ENCODE measurements at regions not wholly inside any gene's neighbourhood (a gene's known extent, or its start where the extent isn't known, plus 50 kb on each side); places are given as distances from the start of the nearest gene placed in this dataset.

- TF ChIP-seq CTCF (conservative IDR thresholded peaks at IDR 0.05; ENCODE audit: low read length) (no peak), EZH2phosphoT487 (IDR thresholded peaks at IDR 0.05; ENCODE audit: borderline replicate concordance, low read depth, low read length) (no peak)
- no peaks in the 10 kb centered on the region for H3K9me3 ChIP-seq (ENCODE audit: low read length)
- H4K20me1 ChIP-seq (ENCODE audit: insufficient read depth, low read length), result no peaks in the 10 kb centered on the region
- no peak overlapping the region for H3K4me3 ChIP-seq (ENCODE audit: low read depth, low read length, poor library complexity, severe bottlenecking)
- no peaks in the 10 kb centered on the region for H3K79me2 ChIP-seq (ENCODE audit: insufficient read depth, low read depth, low read length)
- no peaks in the 10 kb centered on the region for H3K36me3 ChIP-seq (ENCODE audit: insufficient read depth, low read length)
- POLR2A ChIA-PET, result no interaction called here
- H3K4me1 ChIP-seq (ENCODE audit: insufficient read depth, low read length, poor library complexity, severe bottlenecking), result no peaks in the 10 kb centered on the region
- no TSS peak for BruUV-seq (replicated peaks)
- H3K27ac ChIP-seq (ENCODE audit: low read depth, low read length, poor library complexity, severe bottlenecking), result no peak overlapping the region
- intact Hi-C loops (cut with micrococcal nuclease; ENCODE audit: unreplicated experiment), result no loop called here
- DNase-seq (ENCODE audit: low spot score), result no peak
- H3K4me2 ChIP-seq (ENCODE audit: low read length), result no peak overlapping the region
- H2AFZ ChIP-seq (ENCODE audit: low read length), result no peak overlapping the region
- H3K9me2 ChIP-seq (ENCODE audit: insufficient read depth, low read length), result no peaks in the 10 kb centered on the region
- CTCF ChIA-PET (ENCODE audit: unreplicated experiment), result no interaction called here
Measured at GRCh38 chr15:96625256-96625655, 294.8 kb downstream of the NR2F2 start.

DNA sequence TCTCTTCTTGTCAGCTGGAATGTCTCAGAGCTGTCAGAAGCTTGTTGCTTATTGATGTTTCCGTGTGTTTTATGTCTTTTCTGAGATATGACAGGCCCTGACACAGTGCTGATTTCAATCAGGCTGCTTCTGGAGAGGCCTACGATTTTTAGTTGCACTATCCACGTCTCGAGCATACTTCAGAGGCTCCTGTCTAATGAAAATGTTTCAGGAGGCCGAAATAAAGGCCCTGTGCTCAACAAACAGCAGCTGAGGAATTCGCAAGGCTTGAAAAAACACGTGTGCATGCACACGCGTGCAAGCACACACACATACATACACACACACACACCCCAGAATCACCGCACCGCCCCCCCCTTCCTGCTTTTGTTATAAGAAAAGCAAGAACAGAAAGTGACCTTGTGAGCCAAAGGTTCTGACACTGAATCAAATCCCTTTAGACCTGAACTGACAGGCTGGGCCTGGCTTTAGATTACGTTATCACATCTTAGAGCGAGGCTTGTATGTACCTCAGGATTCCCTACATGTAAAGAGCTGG, 296.6 kb downstream of the NR2F2 start:
- intact Hi-C loops (cut with micrococcal nuclease; ENCODE audit: unreplicated experiment), result no loop called here
- no peaks in the 10 kb centered on the region for H3K4me1 ChIP-seq (ENCODE audit: insufficient read depth, low read length, poor library complexity, severe bottlenecking)
- H3K9me3 ChIP-seq (ENCODE audit: low read length), result no peaks in the 10 kb centered on the region
- no TSS peak for BruUV-seq (replicated peaks)
- no peak for TF ChIP-seq EZH2phosphoT487 (IDR thresholded peaks at IDR 0.05; ENCODE audit: borderline replicate concordance, low read depth, low read length)
- no peaks in the 10 kb centered on the region for H3K36me3 ChIP-seq (ENCODE audit: insufficient read depth, low read length)
- no peak overlapping the region for H3K4me3 ChIP-seq (ENCODE audit: low read depth, low read length, poor library complexity, severe bottlenecking)
- H3K27ac ChIP-seq (ENCODE audit: low read depth, low read length, poor library complexity, severe bottlenecking), result no peak overlapping the region
- POLR2A ChIA-PET, result interaction anchor here (0.7 to 1.0 kb wide), 2 partner anchors 8 to 84 kb away, joined by 3 to 5 read pairs; no protein-coding TSS in a partner anchor
- H3K79me2 ChIP-seq (ENCODE audit: insufficient read depth, low read depth, low read length), result no peaks in the 10 kb centered on the region
- no peak for DNase-seq (ENCODE audit: low spot score)
- no peak overlapping the region for H3K4me2 ChIP-seq (ENCODE audit: low read length)
- H3K9me2 ChIP-seq (ENCODE audit: insufficient read depth, low read length), result no peaks in the 10 kb centered on the region
- CTCF ChIA-PET (ENCODE audit: unreplicated experiment), result no interaction called here
- no peak overlapping the region for H2AFZ ChIP-seq (ENCODE audit: low read length)
- no peaks in the 10 kb centered on the region for H4K20me1 ChIP-seq (ENCODE audit: insufficient read depth, low read length)

- ChIA-PET CTCF (ENCODE audit: unreplicated experiment) (no interaction called here), POLR2A (no interaction called here)
- H2AFZ ChIP-seq (ENCODE audit: low read length), result no peak overlapping the region
- intact Hi-C loops (cut with micrococcal nuclease; ENCODE audit: unreplicated experiment), result no loop called here
- BruUV-seq (replicated peaks), result no TSS peak
- H3K4me2 ChIP-seq (ENCODE audit: low read length), result no peak overlapping the region
- no peaks in the 10 kb centered on the region for H3K9me3 ChIP-seq (ENCODE audit: low read length)
- no peaks in the 10 kb centered on the region for H3K79me2 ChIP-seq (ENCODE audit: insufficient read depth, low read depth, low read length)
- DNase-seq (ENCODE audit: low spot score), result no peak
- TF ChIP-seq CTCF (conservative IDR thresholded peaks at IDR 0.05; ENCODE audit: low read length), result no peak
- TF ChIP-seq EZH2phosphoT487 (IDR thresholded peaks at IDR 0.05; ENCODE audit: borderline replicate concordance, low read depth, low read length), result no peak
- H4K20me1 ChIP-seq (ENCODE audit: insufficient read depth, low read length), result no peaks in the 10 kb centered on the region
- no peaks in the 10 kb centered on the region for H3K4me1 ChIP-seq (ENCODE audit: insufficient read depth, low read length, poor library complexity, severe bottlenecking)
- no peaks in the 10 kb centered on the region for H3K36me3 ChIP-seq (ENCODE audit: insufficient read depth, low read length)
- no peaks in the 10 kb centered on the region for H3K9me2 ChIP-seq (ENCODE audit: insufficient read depth, low read length)
- no peak overlapping the region for H3K27ac ChIP-seq (ENCODE audit: low read depth, low read length, poor library complexity, severe bottlenecking)
- no peak overlapping the region for H3K4me3 ChIP-seq (ENCODE audit: low read depth, low read length, poor library complexity, severe bottlenecking)
Measured at GRCh38 chr15:96629511-96629910, 299.0 kb downstream of the NR2F2 start.
